Hepatocyte (in vitro differentiated cells): ENCODE measurements at regions not wholly inside any gene's neighbourhood (a gene's known extent, or its start where the extent isn't known, plus 50 kb on each side); places are given as distances from the start of the nearest gene placed in this dataset.

ENCODE experiments used
- DNase-seq: peaks from one replicate; pipeline ENCODE4 v3.0.0-alpha.2; 2016; ENCODE audit warnings: low spot score
- H2AFZ ChIP-seq: fragments of 200-600 bp; sonication (generic); 2 replicates; pipeline ENCODE4 v1.6.0; 2016; ENCODE audit warnings: antibody characterized with exemption, mild to moderate bottlenecking
- H3K27ac ChIP-seq: fragments of 200-600 bp; sonication (generic); 2 replicates; pipeline ENCODE4 v1.5.1; 2016; ENCODE audit warnings: mild to moderate bottlenecking
- H3K27me3 ChIP-seq: fragments of 200-600 bp; sonication (generic); 2 replicates; pipeline ENCODE4 v1.6.1; 2016
- H3K36me3 ChIP-seq: fragments of 200-600 bp; sonication (generic); replicated peaks from 2 replicates; pipeline ENCODE4 v1.5.1; 2016; ENCODE audit warnings: low read depth; ENCODE audit not compliant: insufficient read depth
- H3K4me1 ChIP-seq: fragments of 200-600 bp; sonication (generic); 2 replicates; pipeline ENCODE4 v1.5.1; 2016; ENCODE audit warnings: mild to moderate bottlenecking, moderate library complexity; ENCODE audit not compliant: insufficient read depth
- H3K4me2 ChIP-seq: fragments of 200-600 bp; sonication (generic); 2 replicates; pipeline ENCODE4 v1.6.0; 2016
- H3K4me3 ChIP-seq: fragments of 200-600 bp; sonication (generic); 2 replicates; pipeline ENCODE4 v1.5.1; 2016; ENCODE audit warnings: mild to moderate bottlenecking
- H3K79me2 ChIP-seq: fragments of 200-600 bp; sonication (generic); 2 replicates; pipeline ENCODE4 v1.6.0; 2017; ENCODE audit warnings: mild to moderate bottlenecking
- H3K9me2 ChIP-seq: fragments of 200-600 bp; sonication (generic); replicated peaks from 2 replicates; pipeline ENCODE4 v1.6.0; 2017; ENCODE audit warnings: mild to moderate bottlenecking; ENCODE audit not compliant: insufficient read depth
- H3K9me3 ChIP-seq: fragments of 200-600 bp; sonication (generic); 2 replicates; pipeline ENCODE4 v1.5.1; 2016; ENCODE audit warnings: low read depth, mild to moderate bottlenecking
- H4K20me1 ChIP-seq: fragments of 200-600 bp; sonication (generic); 2 replicates; pipeline ENCODE4 v1.6.0; 2016; ENCODE audit warnings: mild to moderate bottlenecking; ENCODE audit not compliant: insufficient read depth, poor library complexity, severe bottlenecking
- CTCF ChIP-seq: fragments of 200-600 bp; sonication (generic); IDR thresholded peaks from 2 replicates; pipeline ENCODE4 v1.5.1; 2016; ENCODE audit warnings: antibody characterized with exemption, mild to moderate bottlenecking; ENCODE audit not compliant: poor library complexity
- EZH2 ChIP-seq: fragments of 200-600 bp; sonication (generic); IDR thresholded peaks from 2 replicates; pipeline ENCODE4 v1.6.1; 2016; ENCODE audit warnings: antibody characterized with exemption, mild to moderate bottlenecking, borderline replicate concordance
- EZH2phosphoT487 ChIP-seq: fragments of 200-600 bp; sonication (generic); IDR thresholded peaks from one replicate; pipeline ENCODE4 v1.6.1; 2018; ENCODE audit warnings: antibody characterized with exemption, mild to moderate bottlenecking, low read depth, moderate library complexity; ENCODE audit not compliant: unreplicated experiment, severe bottlenecking
- WGBS: methylation state at CpG from one replicate; pipeline ENCODE4 v1.1.6; 2016; ENCODE audit warnings: low lambda C conversion rate; ENCODE audit errors: missing lambda C conversion rate; 5-methylcytosine and 5-hydroxymethylcytosine counted together

- TF ChIP-seq EZH2phosphoT487: no peak
- TF ChIP-seq EZH2: no peak
- TF ChIP-seq CTCF: no peak
- Histone ChIP-seq H3K9me2 (no peaks in the 10 kb centered on the region), H3K27me3 (no peaks in the 10 kb centered on the region), H3K36me3 (no peaks in the 10 kb centered on the region), H2AFZ (no peak overlapping the region), H3K4me1 (no peaks in the 10 kb centered on the region), H3K4me3 (no peak overlapping the region), H3K27ac (no peak overlapping the region), H4K20me1 (no peaks in the 10 kb centered on the region), H3K9me3 (no peaks in the 10 kb centered on the region), H3K4me2 (no peak overlapping the region), H3K79me2 (no peaks in the 10 kb centered on the region)
- DNase-seq: no peak
- WGBS: 58% methylated on average over 2 of the region's 2 CpGs
Measured at GRCh38 chr18:51952844-51953243, 387.2 kb upstream of the DCC start.

GRCh38 chr18:51953521-51953920, 386.5 kb upstream of the DCC start:
- Histone ChIP-seq H3K27me3 (no peaks in the 10 kb centered on the region), H3K4me2 (no peak overlapping the region), H2AFZ (no peak overlapping the region), H3K4me1 (no peaks in the 10 kb centered on the region), H3K27ac (no peak overlapping the region), H3K4me3 (no peak overlapping the region), H3K9me2 (no peaks in the 10 kb centered on the region), H4K20me1 (no peaks in the 10 kb centered on the region), H3K9me3 (no peaks in the 10 kb centered on the region), H3K79me2 (no peaks in the 10 kb centered on the region), H3K36me3 (no peaks in the 10 kb centered on the region)
- TF ChIP-seq EZH2phosphoT487: no peak
- TF ChIP-seq EZH2: no peak
- TF ChIP-seq CTCF: no peak
- WGBS: 86% methylated on average over 3 of the region's 3 CpGs
- DNase-seq: no peak

GRCh38 chr18:51955136-51955535, 384.9 kb upstream of the DCC start:
- Histone ChIP-seq H3K4me1 (no peaks in the 10 kb centered on the region), H4K20me1 (no peaks in the 10 kb centered on the region), H3K9me3 (no peaks in the 10 kb centered on the region), H3K36me3 (no peaks in the 10 kb centered on the region), H3K27me3 (no peaks in the 10 kb centered on the region), H3K9me2 (no peaks in the 10 kb centered on the region), H3K4me3 (no peak overlapping the region), H2AFZ (no peak overlapping the region), H3K79me2 (no peaks in the 10 kb centered on the region), H3K27ac (no peak overlapping the region), H3K4me2 (no peak overlapping the region)
- no peak for DNase-seq
- 91% methylated on average over 6 of the region's 6 CpGs for WGBS
- TF ChIP-seq EZH2 (no peak), CTCF (no peak), EZH2phosphoT487 (no peak)

GRCh38 chr18:51957001-51957400, 383.0 kb upstream of the DCC start:
- TF ChIP-seq EZH2: no peak
- TF ChIP-seq CTCF: no peak
- DNase-seq: no peak
- 81% methylated on average over 4 of the region's 4 CpGs for WGBS

More at GRCh38 chr18:51957001-51957400, 383.0 kb upstream of the DCC start:
- Histone ChIP-seq H3K9me2 (no peaks in the 10 kb centered on the region), H3K4me3 (no peak overlapping the region), H3K27me3 (no peaks in the 10 kb centered on the region), H3K4me1 (no peaks in the 10 kb centered on the region), H2AFZ (no peak overlapping the region), H3K36me3 (no peaks in the 10 kb centered on the region), H3K9me3 (no peaks in the 10 kb centered on the region), H4K20me1 (no peaks in the 10 kb centered on the region), H3K4me2 (no peak overlapping the region), H3K27ac (no peak overlapping the region), H3K79me2 (no peaks in the 10 kb centered on the region)
